Epidermal melanocyte (primary cell): ENCODE measurements at regions not wholly inside any gene's neighbourhood (a gene's known extent, or its start where the extent isn't known, plus 50 kb on each side); places are given as distances from the start of the nearest gene placed in this dataset.

ENCODE experiments used
- DNase-seq: peaks from one replicate; pipeline ENCODE4 v3.0.0; 2011; ENCODE audit warnings: low spot score; ENCODE audit not compliant: insufficient read length

- DNase-seq: no peak
These were observed 738.3 kb upstream of the SLITRK5 start for GRCh38 chr13:86932776-86933334.

- DNase-seq: no peak
These were observed 737.5 kb upstream of the SLITRK5 start for GRCh38 chr13:86933676-86934075.

GRCh38 chr13:86937316-86937715 is 733.9 kb upstream of the SLITRK5 start:
- DNase-seq: no peak

GRCh38 chr13:86945584-86945983 is 725.6 kb upstream of the SLITRK5 start:
- DNase-seq: no peak

- DNase-seq: no peak
These were observed 724.4 kb upstream of the SLITRK5 start for GRCh38 chr13:86946734-86947133.

GRCh38 chr13:86954341-86954740 is 716.8 kb upstream of the SLITRK5 start:
- no peak for DNase-seq

GRCh38 chr13:86960876-86961275 is 710.3 kb upstream of the SLITRK5 start:
- DNase-seq: no peak

- DNase-seq: no peak
These were observed 696.7 kb upstream of the SLITRK5 start for GRCh38 chr13:86974251-86974994.

- no peak for DNase-seq
These were observed 696.2 kb upstream of the SLITRK5 start for GRCh38 chr13:86974995-86975328.

- no peak for DNase-seq
These were observed 694.4 kb upstream of the SLITRK5 start for GRCh38 chr13:86976521-86977324.

- no peak for DNase-seq
These were observed 684.7 kb upstream of the SLITRK5 start for GRCh38 chr13:86986448-86986847.

- no peak for DNase-seq
These were observed 678.9 kb upstream of the SLITRK5 start for GRCh38 chr13:86992251-86992650.

- no peak for DNase-seq
These were observed 667.9 kb upstream of the SLITRK5 start for GRCh38 chr13:87003265-87003664.

GRCh38 chr13:87005511-87005910 is 665.7 kb upstream of the SLITRK5 start:
- DNase-seq: no peak

- DNase-seq: no peak
These were observed 635.6 kb upstream of the SLITRK5 start for GRCh38 chr13:87035526-87035925.

- no peak for DNase-seq
These were observed 628.2 kb upstream of the SLITRK5 start for GRCh38 chr13:87042946-87043345.

GRCh38 chr13:87052731-87053130 is 618.4 kb upstream of the SLITRK5 start:
- no peak for DNase-seq

GRCh38 chr13:87057807-87058520 is 613.2 kb upstream of the SLITRK5 start:
- DNase-seq: no peak

- no peak for DNase-seq
These were observed 612.3 kb upstream of the SLITRK5 start for GRCh38 chr13:87058786-87059329.

GRCh38 chr13:87078947-87079795 is 592.0 kb upstream of the SLITRK5 start:
- no peak for DNase-seq
